Hematopoietic multipotent progenitor cell treated with erythropoietin and hydrocortisone succinate and interleukin-3 and kit ligand, for 15 days (in vitro differentiated cells): ENCODE measurements at regions not wholly inside any gene's neighbourhood (a gene's known extent, or its start where the extent isn't known, plus 50 kb on each side); places are given as distances from the start of the nearest gene placed in this dataset.
"Not testable (repeated sequence)": the region's sequence is repeated elsewhere in the genome, so short reads cannot be mapped to it uniquely, and the experiment has no call there.

ENCODE experiments used
- DNase-seq: peaks from one replicate; pipeline ENCODE4 v3.0.0-alpha.2; 2015; ENCODE audit warnings: low spot score

DNA sequence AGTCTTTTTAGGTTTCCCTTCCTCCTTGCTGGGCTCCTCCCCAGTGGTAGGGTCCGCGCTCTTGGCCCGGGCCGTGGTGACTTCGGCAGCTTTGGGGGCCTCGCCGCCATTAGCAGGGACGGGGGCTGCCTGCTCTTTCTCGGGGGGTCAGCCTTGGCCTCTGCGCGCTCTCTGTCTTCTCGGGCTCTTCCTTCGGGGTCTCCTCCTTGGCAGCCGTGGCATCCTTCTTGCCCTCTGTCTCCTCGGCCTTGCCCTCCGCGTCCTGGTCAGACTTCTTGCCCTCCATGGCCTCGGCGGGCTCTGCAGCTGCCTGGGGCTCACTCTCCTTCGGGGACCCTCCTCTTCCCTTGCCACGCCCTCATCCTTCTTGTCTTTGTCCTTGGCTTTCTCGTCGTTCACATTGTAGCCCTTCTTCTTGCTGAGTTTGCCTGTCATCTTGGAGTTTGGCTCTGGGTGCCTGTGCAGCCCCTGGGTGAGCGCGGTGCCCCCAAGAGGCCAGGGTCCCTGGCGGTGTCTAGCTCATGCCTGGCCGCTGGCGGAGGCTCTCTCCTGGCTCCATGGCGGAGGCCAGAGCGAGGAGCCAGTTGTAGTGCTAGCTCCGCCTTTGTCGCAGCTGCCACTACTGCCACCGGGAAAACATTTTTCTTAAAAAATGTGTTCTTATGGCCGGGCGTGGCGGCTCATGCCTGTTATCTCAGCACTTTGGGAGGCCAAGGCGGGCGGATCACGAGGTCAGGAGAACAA lies 283.0 kb upstream of the SGCG start:
- no peak for DNase-seq

DNA sequence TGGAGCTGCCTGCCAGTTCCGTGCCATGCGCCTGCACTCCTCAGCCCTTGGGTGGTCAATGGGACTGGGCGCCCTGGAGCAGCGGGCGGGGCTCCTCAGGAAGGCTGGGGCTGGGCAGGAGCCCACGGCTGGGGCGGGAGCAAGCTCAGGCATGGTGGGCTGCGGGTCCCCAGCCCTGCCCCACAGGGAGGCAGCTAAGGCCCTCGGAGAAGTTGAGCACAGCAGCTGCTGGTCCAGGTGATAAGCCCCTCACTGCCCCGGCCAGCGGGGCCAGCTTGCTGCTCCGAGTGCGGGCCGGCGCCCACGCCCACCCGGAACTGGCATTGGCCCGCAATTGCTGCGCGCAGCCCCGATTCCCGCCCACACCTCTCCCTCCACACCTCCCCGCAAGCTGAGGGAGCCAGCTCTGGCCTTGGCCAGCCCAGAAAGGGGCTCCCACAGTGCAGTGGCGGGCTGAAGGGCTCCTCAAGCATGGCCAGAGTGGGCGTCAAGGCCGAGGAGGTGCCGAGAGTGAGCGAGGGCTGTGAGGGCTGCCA lies 280.3 kb upstream of the SGCG start:
- DNase-seq, result not testable (repeated sequence)

DNA sequence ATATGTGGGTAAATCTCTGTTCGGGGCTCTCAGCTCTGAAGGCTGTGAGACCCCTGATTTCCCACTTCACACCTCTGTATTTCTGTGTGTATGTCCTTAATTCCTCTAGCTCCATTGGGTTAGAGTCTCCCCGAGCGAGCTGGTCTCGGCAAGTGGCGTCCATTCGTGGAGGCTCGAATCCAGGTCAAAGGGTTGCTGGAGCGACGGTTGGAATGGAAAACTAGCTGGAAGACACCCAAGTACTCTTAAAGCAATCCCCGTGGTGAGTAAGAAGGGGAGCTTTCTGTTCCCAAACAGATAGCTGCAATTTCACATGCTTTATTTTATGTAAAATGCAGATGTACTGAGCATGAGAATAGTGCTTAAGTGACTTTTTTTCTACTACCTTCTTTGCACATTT lies 277.5 kb upstream of the SGCG start:
- DNase-seq, result no peak

DNA sequence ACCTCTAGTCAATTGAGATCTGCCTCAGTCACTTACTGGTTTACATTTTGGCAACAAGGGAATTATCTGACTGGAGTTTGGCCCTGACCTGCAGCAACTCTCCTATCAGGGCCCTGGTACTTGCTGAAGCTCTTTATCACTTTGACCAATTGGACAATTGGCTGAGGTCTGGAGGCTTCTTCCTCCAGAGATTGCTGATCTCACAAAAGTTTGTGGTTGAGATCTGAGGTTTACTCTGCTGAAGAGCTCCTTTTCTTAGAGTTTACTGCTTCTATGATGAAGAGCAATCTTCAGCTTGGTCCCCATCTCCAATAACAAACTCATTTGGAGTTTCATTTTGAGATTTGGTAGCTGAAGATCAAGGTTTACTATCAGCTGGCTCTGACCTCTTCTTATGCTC lies 276.9 kb upstream of the SGCG start:
- DNase-seq, result no peak

DNA sequence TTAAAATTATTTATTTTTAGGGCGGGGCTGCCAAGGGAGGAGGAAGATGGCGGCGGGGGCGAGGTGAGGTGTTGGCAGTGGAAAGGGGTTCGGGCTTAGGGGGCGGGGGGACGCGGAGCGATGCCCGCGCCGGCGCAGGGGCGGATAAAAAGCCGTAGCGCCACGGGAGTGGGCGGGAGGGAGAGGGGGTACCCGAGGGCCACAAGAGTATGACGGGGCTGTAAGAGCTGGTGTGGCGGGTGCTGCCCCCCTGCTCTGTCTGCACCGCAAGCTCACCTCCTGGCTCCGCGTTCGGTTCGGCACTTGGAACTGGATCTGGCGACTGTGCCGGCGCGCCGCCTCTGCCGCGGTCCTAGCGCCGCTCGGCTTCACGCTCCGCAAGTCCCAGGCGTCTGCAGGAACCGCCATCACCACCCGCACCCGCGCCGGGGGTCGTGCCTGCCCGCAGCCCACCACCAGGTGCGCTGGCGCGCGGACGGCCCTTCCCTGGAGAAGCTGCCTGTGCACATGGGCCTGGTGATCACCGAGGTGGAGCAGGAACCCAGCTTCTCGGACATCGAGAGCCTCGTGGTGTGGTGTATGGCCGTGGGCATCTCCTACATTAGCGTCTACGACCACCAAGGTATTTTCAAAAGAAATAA lies 265.2 kb upstream of the SGCG start:
- DNase-seq, result no peak

DNA sequence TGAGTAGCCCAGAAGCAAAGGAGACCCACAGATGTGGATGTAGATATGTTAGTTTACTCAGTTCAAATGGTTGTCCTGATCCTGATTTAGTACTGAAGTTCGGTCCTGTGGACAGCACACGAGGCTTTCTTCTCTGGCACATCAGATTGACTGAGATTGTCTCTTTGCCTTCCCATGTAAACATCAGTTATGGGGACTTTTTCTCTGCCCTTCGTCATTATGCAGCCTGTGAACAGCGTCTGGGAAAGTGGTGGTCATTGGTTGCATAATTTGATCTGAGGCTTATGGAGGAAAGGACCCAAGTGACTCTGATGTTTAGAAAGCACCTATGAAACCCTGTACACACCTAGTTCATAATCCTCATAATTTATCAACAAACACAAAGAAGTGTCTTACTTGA lies 264.5 kb upstream of the SGCG start:
- not testable (repeated sequence) for DNase-seq

DNA sequence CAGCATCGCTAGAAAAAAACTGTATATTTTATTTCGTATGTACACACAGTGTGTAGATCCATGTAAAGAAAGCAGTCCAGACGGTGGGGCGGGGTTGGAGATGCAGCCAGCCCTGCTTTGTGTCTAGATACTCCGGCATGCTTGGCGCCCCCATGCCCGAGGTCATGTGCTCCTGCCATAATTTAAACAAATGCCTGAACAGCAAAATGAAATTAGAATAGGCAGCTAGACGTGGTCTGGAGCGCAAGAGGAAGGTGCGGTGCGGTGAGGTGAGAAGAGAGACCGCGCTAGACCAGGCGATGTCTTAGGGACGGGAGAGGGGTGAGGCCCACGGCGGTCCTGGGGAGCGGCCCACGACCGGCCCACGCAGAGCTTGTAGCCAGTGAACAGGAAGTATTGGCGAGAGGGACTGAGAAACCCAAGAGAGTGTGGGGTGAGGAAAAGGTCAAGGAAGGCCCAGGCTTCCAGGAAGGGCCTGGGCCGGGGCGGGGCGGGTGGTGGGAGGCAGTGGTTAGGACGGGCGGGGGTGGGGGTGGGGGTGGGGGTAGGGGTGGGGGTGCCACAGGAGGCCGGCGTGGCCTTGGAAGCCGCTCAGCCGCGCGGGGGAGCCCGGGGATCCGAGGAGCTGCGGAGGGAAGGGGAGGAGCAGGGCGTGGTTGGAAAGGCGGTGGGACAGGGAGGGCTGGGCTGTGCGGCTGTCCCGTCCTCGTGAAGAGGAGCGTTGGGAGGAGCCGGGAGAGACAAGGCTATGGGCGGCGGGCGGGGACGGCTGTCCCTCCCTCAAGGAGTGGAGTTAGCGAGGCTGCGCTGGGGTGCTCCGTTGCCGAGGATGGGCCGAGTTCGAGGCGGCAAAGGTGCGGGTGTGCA lies 254.7 kb upstream of the SGCG start:
- DNase-seq, result no peak

DNA sequence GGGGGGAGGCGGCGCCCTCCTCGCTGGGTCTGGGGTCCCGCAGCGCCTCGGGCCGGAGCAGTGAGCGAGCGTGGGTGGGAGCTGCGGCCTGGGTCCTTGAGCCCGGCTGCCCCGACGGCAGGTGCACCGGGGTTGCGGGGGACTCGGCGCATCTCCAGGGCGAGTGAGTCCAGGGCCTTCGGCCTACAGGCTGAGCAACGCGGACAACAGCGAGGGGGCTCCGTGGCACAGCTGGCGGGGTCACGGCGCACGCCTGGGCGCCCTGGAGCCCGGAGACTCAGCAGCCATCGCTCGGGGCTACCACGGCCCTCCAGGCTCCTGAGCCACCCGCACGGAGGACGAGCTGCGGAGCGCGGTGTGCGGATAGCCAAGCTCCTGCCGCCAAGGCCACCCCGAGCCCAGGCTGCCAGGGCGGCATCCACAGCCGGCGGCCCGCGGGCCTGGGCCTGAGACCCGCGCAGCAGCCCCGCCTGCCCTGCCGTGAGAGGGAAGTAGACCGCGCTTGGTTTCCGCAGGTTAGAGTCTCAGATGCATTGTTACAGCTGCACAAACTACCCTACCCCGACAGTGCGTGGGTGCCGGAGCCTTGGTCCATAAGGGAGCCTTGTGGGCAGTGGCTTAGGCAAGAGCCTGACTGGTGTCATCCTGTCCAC lies 253.9 kb upstream of the SGCG start:
- no peak for DNase-seq

DNA sequence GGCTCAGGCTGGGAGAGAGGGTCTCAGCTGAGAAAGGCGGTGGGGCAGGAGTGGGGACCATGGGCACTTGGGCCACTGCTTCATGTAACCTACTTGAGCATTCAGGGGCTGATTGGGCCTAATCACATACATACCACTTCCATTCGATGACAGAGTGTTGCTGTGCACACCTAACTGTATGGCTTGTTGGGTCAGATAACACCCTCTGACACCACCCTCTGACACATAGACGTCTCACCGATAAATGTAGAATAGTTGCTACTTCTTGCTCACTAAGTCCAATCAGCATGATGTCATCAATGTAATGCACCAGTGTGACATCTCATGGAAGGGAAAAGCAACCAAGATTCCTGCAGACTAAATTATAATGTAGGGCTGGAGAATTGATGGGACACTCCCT lies 252.9 kb upstream of the SGCG start:
- DNase-seq, result not testable (repeated sequence)

DNA sequence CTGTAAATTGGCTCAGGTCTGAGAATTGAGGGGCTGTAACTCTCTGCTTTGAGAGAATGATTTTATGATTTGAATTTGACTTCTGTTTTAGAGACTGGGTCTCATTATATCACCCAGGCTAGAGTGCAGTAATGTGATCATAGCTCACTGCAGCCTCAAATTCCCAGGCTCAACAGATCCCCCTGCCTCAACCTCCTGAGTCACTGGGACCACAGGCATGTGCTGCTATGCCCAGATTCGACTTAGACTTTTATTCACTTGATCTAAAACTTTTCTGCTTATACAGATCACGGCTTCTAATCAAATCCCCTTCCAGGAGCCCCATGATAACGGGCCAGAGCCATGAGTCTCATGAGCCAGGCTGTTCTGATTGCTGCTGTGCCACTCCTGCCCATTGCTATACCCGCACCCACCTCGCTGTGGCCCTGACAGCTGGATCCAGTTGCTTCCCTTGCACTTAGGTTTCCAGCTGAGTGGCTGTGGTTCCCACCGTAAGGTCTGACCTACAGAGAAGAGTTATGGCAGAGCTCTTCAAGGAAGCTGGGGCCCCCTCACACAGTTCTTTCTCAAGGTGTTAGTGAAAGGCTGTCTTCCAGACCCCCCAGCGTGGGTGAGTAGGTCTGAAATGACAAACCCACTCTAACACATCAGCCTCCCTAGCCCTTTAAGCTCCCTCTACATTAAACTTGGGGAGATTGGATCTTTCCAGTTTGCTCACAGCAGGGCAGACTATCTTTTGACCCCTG lies 251.2 kb upstream of the SGCG start:
- no peak for DNase-seq

DNA sequence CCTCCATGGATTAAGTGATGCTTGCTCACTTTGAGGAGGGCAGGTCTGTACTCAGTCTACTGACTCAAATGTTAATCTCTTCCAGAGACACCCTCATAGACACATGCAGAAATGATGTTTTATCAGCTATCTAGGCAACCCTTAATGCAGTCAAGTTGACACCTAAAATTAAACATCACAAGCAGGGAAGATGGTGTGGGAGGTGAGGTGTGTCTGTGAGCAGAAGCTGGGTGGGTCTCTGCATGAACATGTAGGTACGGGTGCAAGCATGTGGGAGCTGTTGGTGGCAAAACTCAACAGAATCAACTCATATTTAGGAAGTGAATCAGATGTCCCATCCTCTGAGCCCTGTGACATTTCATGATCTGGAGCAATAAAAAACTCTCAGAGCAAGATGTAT lies 249.2 kb upstream of the SGCG start:
- no peak for DNase-seq

DNA sequence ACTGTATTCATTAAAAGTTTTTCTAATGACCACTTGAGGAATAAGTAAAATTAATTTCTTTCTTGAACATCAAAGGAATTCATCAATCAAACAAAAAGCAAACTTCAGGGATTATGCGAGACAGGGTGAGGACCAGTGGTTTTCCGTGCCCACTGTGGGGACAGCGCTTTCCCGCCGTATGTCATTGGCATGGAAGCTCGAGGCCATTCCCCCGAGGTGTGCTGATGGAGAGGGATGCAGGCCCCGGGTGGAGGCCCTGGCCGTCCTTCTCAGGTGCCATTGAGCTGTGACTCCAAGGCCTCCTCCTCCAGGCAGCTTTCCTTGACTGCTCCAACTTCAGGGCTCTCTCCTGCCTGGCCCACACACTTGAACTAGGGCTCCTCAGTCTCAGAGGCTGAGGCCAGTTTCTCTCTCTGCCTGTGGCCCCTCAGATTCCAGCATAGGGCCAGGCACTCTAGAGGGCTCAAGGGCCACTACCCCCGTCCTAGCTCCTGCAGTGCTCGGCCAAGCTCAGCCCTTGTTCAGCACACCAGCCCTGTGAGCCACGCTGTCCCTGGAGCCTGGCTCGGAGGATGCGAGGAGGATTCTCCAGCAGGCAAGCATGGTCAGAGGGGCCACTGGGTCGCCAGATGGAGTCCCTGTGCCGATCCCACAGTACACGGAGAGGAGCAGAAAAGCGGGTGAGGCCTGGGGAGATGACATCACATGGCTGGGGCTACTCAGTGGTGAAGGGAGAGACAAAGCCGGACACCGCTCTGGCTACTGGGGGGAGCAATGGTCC lies 248.0 kb upstream of the SGCG start:
- DNase-seq, result not testable (repeated sequence)

DNA sequence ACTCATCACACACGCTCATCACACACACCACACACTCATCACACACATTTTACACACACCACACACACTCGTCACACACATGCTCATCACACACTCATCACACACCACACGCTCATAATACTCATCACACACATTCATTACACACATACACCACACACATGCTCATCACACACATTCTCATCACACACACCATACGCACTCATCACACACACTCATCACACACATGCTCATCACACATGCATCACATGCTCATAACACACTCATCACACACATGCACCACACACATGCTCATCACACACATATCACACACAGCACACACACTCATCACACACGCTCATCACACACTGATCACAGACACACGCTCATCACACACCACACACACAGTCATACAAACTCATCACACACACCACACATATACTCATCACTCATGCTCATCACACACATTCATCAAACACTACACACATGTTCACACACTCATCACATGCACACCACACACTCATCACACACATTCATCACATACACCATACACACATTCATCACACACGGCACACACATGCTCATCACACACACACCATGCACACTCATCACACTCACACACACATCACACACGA lies 247.1 kb upstream of the SGCG start:
- no peak for DNase-seq

DNA sequence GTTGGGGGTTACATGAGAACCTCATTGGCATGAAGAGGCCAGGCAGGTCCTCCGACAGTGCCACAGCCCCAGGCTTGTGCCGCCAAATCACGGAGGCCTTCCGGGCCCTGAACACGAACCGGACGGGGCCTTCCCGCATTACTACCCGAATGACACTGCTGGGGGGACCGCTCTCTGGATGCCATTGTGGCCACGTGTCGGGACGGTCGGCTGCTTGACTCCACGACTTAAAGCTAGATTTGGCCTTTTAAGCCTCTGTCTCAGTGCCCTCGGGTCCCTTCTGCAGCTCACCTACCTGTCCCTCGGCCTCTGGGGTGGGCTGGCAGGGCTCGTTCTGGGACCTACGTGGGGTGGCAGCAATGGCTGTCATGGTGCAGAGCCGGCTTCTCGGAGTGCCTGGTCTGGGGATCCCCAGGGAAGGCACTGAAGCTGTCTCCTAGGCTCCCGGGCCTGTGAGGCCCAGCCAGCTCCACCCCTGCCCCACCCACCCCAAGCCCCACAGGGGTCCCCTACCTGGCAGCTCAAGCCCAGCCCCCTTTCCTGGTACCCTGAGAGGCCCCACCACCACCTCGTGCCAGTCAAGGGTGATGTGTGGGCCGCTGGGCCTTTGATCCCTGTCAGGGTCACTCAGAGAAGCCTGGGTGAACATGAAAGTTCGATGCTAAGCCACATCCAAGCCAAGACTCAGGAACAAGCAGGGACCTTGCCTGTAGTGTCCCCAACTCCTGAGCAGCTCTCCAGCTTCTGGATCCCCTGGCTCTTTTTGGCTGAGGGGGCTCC lies 245.8 kb upstream of the SGCG start:
- no peak for DNase-seq

DNA sequence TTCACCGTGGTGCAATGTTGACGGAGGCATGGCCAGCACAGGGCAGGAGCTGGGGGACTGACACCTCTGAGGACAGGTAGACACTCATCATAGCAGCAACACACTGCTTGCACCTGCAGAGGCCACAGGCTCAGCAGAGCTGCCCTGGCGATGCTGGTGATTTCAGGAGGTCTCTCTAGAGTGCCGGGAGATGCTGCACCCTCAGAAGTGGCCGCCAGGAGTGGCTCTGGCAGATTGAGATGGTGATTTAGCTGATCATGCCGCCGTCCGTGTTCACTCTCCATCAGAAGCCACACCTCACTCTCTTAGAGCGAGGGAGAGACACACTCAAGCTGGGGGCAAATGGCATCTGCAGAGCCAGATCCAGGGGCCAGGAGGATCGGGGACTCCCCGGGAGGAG lies 244.6 kb upstream of the SGCG start:
- DNase-seq, result no peak

DNA sequence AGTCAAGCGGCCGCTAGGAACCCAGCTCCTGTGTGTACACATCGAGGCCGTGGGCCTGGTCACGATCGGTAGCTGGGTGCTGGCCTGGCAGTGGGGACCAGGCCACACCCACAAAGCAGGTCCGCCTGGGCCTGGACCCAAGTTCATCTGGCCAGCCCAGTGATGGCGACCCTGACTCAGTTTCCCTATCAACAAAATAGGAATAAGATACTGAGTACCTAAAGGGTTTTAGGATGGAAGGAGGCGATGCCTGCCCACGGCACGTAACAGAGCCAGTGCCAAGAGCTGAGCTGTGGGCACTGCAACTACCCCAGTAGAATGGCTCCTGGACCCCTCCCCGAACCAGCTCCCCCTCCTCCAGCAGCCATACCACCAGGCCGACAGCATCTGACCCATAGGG lies 243.5 kb upstream of the SGCG start:
- DNase-seq, result no peak

DNA sequence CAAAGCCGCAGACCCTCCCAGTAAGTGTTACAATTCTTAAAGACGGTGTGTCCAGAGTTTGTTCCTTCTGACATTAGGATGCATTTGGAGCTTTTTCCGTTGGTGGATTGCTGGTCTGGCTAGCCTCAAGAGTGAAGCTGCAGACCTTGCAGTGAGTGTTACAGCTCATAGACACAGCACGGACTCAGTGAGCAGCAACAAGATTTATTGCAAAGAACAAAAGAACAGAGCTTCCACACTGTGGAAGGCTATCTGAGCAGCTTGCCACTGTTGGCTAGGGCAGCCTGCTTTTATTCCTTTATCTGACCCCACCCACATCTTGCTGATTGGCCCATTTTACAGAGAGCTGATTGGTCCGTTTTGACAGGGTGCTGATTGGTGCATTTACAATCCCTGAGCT lies 242.8 kb upstream of the SGCG start:
- no peak for DNase-seq

DNA sequence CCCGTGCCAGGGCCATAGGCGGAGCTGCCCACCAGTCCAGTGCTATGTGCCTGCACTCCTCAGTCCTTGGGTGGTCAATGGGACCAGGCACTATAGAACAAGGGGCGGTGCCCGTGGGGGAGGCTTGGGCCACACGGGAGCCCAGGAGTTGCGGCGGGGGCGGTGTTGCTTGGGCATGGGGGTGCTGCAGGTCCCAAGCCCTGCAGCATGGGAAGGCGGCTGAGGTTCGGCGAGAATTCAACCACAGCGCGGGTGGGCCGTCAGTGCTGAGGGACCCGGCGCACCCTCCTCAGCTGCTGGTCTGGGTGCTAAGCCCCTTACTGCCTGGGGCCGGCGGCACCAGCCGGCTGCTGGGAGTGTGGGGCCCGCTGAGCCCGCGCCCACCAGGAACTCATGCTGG lies 242.2 kb upstream of the SGCG start:
- no peak for DNase-seq

DNA sequence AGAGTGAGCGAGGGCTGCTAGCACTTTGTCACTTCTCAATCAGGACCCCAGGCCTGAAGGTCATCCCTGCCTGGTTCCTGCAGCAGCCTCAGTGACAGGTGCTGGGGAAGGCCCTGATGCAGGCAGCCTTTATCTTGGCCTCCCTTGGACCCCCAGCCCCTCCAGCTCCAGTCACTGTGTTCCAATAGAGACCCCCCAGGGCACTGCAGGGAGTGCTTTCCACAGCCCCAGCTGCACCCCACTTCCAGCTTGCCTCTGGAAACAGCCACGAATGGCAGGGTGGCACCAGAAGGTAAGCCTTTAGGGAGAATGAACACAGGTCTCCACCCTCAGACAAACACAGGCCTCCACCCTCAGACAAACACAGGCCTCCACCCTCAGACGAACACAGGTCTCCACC lies 241.6 kb upstream of the SGCG start:
- no peak for DNase-seq
